ENCODE measurements at regions not wholly inside any gene's neighbourhood (a gene's known extent, or its start where the extent isn't known, plus 50 kb on each side); places are given as distances from the start of the nearest gene placed in this dataset.

GRCh38 chr2:186255823-186256222, 230.2 kb upstream of the ZC3H15 start:
- TF ChIP-seq CTCF (IDR thresholded peaks at IDR 0.05) (no peak), POLR2A (IDR thresholded peaks at IDR 0.05) (no peak)
